Embryonic facial prominence (tissue), 1 donor: ENCODE measurements at regions not wholly inside any gene's neighbourhood (a gene's known extent, or its start where the extent isn't known, plus 50 kb on each side); places are given as distances from the start of the nearest gene placed in this dataset.

Source experiments
- DNase-seq: peaks from one replicate; pipeline ENCODE4 v3.0.0-alpha.2; 2016; ENCODE audit errors: extremely low spot score

DNA sequence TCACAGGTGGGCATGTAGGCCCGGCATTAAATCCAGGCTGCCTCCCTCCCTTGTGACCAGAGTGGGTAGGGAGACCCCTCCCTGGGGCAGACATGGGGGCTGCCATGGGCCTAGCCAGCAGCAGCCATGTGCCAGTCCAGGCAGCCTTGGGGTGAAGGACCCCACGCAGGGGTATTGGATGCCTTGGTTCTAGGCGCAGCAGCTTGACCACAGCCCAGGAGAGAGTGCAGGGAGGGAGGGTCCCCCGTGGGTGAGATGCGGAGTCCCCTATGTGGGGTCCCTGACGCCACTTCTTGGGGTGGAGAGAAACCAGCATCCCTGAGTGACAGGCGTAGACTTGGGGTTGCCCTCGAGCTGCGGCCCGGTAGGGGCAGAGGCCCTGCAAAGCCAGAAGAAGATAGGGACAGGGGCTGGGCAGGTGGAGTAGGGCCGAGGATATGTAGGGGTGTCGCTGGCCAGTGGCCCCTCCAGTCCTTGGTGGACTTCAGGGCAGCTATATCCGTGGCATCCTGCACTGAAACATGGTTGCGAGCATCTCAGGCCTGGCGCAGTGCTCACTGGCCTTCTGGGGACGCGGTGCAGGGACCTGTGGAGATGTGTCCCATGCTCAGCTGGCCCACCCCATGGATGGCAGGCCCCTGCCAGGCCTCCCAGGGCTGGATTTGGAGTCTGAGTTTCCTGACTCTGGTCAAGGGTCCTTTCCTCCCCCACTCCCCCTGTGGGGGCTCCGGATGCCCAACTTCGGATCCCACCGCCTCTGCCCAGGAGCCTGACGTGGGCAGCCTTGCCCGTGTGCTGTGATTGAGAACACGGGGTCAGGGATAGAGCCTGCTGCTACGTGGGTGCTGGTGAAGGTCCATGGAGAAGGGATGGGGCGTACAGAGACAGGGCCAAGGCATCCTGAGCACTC is 1179.8 kb downstream of the BRD1 start:
- DNase-seq, result no peak

DNA sequence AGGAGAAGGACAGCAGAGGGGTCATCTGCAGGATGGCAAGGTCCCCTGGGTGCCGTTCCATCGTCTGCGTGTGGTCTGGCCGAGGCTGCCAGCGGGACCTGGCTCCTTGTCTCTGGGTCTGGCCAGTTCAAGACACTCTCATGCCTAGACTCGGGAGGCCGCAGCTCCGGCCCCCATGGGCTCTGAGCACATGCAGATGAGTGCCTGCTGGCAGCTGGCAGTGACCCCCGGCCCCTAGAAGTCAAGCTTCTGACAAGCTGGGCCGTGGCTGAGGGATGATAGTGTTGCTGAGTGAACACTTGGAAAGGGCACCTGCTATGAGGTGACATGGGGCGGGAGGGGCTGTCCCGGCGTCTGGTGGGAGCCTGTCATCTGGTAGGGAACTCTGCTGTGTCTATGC is 1180.6 kb downstream of the BRD1 start:
- no peak for DNase-seq

DNA sequence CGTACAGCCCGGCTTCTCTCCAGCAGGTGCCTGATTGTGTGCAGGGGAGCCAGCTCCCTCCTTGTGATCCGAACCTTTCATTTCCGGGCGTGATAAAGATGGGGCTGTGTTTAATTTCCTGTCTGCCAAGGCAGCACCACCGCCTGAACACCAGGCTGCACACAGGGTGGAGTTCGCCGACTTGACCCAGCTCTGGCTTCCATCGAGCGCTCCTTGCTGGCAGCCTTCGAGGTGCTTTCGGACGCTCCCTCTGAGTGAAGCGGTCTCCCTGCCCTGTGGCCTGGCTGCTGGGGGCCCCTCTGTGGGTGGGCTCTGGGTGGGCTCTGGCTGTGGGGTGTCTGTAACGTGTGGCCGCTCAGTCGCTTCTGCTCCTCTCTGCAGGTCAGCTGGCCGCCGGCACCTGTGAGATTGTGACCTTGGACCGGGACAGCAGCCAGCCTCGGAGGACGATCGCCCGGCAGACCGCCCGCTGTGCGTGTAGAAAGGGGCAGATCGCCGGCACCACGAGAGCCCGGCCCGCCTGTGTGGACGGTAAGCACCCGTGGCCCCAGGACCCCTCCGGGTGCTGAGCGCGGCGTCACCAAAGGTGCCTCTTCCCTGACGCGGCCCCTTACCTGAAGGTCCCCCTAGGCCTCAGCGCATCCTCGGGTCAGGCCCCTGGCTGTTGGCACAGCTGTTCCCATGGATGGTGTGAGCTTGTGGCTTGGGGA is 1181.3 kb downstream of the BRD1 start:
- DNase-seq, result no peak

DNA sequence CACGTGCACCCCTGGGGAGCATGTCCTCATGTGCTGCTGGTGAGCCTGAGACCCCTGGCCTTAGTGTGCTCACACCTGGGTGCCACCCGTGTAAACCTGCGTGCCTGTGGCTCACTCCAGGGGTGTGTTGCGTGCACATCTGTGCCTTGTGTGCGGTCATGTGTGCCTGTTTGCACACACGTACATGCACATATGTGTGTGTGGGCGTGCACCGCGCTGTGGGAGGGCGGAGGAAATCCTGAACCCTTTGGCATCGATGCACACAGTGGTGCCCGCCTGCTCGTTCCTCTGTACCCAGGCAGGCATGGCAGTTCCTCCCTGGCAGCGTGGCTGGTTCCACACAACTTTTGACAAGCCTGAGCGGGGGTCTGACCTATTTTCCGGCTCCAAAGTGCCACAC is 1181.9 kb downstream of the BRD1 start:
- no peak for DNase-seq

DNA sequence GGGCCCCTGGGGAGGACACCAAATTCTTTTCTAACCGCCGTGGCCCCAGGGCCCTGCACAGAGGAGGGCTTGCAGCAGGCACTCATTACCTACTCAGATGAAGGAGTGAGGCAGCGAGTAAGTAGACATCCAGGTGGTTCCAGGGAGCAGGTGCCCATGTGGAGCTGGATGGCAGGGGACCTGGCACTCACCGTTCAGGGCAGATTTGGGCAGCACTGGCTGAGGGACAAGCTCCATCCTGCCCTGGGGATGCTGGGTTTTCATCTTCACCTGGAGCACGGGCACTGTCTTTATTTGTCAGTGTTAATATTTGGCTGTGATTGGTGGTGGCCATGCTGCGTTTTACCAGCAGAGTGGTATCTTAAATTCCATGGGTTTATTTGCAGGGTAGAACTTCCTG is 1182.7 kb downstream of the BRD1 start:
- no peak for DNase-seq

DNA sequence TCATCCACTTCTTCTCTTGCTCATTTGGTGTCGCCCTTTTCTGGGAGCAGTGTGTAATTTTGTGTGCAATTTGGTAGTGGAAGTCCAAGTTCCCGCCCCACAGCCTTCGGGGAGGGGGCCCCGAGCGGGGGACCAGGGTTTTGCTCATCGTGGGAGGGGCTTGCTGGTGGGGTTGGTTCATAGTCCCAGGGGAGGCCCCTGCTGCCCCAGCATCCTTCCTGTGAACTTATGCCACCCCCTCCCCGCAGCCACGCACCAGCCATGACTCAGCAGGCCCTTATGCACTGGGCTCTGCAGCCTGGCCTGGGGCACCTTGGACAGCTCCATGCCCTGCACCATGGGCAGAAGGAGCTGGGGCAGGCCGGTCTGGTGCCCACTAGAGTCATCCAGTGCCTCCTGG is 1183.6 kb downstream of the BRD1 start:
- DNase-seq, result no peak

DNA sequence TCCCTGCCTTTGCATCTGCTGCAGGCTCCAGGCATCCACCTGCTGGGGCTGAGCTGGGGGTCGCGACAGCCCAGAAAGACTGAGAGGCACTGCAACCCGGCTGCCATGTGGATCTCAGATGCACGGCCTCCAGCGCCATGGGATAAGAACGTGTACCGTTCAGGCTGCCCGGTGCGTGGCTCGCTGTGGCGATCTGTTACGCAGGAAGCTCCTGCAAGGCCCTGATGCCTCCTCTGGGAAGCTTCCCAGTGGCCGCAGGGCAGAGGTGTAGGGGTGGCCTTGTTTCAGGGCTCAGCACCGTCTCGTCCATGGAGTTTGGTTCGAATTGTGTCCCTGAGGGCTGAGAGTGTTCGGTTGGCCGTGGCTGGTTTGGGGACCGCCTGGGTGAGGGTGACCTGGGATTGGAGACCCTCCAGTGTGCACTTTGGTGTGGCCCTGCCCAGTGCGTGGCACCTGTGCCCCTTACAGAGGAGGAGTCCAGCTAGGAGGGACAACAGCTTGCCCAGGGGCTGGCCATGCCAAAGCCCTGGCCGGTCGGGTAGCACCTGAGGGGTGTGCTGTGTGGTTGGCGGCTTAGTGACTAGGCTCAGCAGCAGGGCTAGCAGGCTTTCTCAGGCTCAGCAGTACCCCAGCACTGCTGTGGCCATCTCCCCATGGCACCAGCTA is 1184.5 kb downstream of the BRD1 start:
- DNase-seq, result no peak

DNA sequence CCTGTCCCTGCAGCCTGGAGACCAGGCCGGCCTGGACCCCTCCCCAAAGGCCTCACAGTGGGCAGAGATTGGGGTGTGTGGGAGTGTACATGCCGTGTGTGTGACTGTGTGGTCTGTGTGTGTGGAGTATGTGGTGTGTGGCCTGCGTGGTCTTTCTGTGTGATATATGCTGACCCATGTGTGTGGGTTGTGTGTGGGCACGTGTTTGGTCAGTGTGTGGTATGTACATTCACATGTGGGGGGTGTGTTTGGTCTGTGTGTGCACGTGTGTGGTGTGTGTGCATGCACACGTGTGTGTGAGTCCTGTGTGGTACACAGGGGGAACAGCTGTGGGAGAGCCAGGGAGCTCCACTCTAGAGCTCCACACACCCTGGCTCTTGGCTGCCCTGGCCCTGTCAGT is 1185.1 kb downstream of the BRD1 start:
- DNase-seq, result no peak

DNA sequence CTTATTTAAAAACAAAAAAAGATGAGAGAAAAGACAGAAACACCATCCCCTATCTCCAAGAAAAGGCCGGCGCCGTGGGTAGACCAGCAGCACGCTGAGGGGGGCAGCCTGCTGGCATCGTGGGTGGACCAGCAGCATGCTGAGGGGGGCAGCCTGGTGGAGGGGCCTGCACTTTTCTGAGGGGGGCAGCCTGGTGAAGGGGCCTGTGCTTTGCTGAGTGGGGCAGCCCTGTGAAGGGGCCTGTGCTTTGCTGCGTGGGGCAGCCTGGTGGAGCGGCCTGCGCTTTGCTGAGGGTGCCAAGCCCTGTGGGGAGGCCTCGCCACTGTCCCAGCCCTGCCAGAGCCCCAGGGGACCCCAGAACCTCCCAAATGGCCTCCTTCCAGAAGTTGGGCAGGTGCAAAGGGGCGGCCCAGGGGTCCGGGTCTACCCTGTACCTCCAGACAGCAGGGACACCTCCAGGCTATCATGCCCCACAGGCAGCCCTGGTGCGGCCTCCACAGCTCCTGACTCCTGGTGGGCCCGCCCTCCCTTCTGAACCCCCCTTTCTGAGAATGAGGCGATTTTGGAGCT is 1185.7 kb downstream of the BRD1 start:
- DNase-seq, result no peak

DNA sequence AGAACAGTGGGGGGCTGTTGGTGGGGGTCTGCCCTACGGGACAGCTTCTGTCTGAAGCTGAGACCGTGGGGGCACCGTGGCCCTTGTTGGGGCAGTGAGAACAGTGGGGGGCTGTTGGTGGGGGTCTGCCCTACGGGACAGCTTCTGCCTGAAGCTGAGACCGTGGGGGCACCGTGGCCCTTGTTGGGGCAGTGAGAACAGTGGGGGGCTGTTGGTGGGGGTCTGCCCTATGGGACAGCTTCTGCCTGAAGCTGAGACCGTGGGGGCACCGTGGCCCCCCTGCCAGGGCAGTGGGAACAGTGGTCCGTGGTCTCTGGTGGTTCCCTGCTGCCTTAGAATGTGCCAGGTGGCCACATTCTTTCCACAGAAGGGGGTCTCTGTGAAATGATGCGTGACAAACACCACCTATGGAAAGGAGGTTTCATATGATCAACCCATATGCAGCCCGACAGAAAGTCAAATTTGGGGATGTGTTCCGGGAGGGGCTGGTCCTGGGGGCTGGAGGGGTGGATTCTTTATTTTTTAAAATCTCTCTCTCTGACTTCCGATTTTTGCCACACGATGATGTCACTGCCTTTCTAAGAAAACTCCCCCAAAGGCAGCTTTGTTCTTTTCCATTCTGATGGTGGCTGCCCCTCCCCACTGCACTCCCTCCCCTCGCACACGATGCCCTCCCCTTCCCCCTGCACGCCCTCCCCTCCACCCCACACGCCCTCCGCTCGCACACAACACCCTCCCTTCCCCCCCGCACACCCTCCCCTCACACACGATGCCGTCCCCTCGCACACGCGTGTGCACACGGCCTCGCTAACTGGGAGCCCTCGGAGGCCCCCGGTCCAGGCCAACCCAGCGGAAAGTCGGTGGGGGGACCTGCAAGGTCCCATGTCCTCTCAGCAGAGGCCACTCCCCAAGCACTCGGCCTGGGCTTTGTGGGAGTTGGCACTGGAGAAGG is 1186.5 kb downstream of the BRD1 start:
- peak; percentile 52 for DNase-seq

DNA sequence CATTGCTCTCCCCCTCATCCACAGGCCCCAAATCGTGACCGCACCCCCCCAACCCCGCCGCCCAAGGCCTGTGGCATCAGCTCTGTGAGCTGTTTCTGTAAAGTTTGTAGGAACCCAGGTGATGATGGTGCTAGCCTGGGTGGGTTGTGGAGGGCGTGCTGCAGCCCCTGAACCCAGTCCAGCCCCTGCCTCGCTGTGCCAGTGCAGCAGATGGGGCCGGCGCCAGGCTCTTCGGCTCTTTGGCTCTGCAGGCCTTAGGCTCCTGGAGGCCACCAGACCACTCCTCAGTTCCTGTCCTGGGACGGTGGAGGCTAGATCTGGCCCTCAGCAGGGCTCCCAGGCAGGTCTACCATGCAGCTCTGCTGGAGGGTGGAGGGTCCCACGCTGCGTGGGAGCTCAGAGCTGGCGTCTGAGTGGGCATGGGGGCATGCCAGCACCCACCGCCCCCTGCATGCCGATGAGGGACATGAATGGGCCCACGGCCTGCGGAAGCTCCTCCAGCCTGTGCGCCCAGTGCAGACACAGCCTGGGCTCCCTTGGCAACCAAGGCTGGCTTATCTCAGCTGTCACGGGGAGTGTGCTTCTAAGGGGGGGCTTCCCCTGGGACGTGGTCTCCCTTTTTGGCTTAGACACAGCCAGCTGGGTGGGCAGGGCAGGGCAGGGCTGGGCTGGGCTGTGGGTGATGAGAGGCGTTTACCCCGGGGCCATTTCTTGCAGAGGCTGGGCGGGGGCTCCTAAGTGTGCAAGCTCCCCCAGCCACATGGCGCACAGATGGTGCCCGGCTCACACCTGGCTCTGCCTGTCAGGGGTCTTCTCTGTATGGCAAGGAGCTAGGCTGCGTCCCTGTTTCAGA is 1187.6 kb downstream of the BRD1 start:
- no peak for DNase-seq

DNA sequence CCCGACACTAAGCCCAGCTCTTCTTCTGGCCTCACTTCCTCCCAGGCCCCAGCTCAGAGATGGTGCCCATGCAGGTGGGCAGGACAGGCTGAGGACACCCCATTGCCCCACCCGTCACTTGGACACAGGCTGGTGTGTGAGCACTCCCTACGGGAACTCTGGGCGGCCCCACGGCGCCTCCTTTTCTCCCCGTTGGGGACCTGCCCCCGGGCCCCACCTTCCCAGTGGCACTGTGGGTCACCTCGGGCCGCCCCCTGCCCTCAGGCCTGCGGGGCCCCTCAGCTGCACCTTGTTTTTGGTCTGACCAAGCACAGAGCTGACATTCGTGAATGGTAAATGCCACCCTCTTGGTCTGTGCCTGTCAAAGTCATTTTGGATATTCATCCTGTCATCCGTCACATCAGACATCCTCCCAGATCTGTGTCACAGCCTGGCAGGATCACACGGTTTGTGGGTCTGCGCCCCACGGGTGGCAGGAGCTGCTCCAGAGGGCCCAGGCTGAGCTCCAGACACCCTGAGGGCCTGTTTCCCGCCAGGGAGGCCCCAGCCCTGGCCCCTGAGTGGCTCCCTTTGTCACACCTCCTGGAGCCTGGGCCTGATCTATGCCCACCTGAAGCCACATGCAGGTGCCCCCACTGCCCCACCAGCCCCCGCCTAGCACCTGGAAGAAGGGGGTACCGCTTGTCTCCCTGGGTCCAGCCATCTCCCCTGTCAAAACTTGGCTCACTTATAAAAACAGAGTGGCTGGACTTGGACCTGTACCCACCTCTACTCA is 1188.5 kb downstream of the BRD1 start:
- no peak for DNase-seq

DNA sequence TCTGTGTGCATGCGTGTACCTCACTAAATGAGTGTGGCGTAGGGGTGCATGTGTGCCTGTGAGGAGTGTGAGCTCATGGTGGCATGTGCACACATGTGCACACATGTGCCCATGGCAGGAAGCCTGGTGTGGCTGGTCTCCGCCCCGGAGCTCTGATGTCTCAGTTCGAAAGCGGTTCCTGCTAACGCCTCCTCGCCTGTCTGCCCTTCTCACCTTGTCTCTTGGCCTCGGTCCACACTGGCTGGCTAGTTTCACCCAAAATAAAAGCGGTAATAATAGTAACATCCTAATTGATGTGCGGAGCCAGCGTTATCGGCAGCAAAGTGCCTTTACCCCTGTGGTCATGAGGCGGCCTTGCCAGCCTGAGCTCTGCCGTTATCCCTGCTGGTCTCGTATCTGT is 1190.4 kb downstream of the BRD1 start:
- DNase-seq, result no peak

DNA sequence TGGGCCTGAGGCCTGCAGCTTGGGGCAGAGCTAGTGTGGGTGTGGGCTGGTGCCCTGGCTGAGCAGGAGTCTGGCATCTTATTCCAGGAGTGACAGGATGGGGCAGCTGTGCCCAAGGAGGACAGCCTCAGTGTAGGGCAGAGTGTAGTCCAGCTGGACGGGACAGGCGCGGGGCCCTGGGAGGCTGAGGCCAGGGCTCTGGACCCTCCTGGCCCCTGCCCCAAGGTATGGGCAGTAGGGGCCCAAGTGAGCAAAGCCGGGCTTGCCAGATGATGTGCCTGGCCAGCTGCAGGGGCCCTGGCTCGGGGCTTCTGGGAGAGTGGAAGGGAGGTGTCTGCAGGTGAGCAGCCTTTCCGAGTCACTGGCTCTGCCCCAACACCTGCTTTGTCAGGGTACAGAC is 1190.9 kb downstream of the BRD1 start:
- DNase-seq, result no peak

DNA sequence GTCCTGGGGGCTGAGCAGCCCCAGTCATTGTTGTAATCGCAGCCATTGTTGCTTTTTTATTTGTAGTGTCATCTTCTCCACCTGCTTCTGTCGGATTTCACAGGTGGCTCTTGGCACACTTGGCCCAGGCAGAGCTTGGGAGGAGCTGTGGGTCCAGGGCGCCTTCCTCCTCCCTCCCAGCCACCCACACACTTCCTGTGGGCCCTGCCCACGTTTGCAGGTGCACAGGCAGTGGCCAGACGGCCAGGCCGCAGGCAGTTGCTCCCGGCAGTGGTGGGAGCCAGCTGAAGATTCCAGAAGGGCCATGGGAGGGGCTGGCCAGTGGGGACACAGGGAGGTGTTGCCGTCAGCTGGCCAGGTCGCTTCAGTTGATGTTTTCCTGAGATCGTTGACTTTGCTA is 1191.9 kb downstream of the BRD1 start:
- DNase-seq, result no peak

DNA sequence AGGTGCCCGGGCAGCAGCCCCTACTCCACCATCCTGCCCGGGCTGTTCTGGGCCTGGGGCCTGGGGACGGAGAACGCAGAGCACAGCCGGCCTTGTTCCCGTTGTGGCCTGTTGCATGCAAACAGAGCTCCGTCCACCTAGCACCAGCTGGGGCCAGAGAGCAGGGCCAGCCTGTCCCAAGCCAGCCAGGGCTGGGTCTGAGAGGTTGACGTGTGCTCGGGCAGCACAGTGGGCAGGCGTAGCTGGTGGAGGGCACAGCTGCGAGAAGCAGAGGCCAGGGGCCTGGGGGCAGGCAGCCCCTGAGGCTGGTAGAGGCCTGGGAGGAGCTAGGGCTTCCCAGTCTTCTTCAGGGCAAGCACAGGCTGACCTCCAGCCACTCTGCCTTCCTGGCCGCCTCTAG is 1192.6 kb downstream of the BRD1 start:
- DNase-seq, result no peak

DNA sequence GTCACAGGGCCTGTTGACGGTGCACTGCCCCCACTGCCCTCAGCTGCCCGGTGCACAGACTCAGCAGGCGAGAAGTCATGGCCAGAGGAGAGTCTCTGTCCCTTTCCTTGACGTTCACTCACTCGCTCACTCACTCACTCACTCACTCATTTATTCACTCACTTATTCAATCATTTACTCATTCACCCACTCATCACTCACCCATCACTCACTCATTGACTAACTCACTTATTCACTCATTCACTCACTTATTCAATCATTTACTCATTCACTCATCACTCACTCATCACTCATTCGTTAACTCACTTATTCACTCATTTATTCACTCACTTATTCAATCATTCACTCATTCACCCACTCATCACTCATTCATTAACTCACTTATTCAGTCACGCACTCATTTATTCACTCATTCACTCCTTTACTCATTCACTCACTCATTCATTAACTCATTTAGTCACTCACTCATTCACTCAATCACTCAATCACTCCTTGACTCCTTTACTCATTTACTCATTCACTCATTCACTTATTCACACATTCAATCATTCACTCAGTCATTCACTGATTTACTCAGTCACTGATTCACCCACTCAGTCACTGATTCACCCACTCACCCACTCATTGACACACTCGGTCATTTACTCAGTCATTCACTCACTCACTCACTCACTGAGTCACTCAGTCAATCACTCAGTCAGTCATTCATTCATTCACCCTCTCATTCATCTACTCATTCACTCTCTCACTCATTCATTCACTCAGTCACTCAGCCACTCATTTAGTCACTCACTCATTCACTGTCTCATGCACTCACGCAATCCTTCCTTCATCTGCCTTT is 1193.5 kb downstream of the BRD1 start:
- no peak for DNase-seq

DNA sequence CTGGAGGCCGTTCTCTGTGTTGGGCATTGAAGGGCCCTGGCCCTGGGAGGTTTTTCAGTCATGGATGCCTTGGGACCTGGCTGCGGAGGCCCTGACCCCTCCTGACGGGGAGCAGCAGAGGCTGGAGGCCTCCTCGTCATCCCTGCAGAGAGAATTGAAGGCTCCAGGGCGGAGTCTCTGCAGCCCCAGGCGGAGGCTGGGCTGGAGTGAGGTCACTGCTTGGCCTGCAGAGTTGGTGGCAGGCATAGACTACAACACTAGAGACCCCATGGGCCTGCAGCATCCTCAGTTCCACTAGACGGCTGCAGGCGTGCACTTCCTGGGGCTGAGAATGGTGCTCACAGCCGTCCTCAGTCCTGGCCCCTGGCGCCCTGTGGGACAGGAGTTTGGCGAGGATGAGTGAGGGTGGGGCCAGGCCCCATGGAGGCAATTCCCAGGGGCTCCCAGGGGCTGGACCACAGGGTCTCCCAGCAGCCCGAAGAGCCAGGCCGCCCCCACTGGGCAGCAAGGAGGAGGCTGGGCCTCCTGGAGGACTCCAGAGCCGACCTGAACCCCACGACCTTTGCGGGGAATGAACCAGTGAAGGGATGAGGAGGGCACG is 1194.9 kb downstream of the BRD1 start:
- no peak for DNase-seq
